ENCODE measurements at regions not wholly inside any gene's neighbourhood (a gene's known extent, or its start where the extent isn't known, plus 50 kb on each side); places are given as distances from the start of the nearest gene placed in this dataset.

- peak; percentile 71 for DNase-seq (ENCODE audit: low read depth)
Observed at GRCh38 chr7:38331853-38332595, 58.6 kb upstream of the TARP start.

GRCh38 chr7:38330861-38331621 is 57.6 kb upstream of the TARP start:
- DNase-seq (ENCODE audit: low read depth): no peak

- no peak for DNase-seq (ENCODE audit: low read depth)
Observed at GRCh38 chr7:38330039-38330438, 56.6 kb upstream of the TARP start.

- DNase-seq (ENCODE audit: low read depth): no peak
Observed at GRCh38 chr7:38329340-38329739, 55.9 kb upstream of the TARP start.

GRCh38 chr7:38328814-38329213 is 55.4 kb upstream of the TARP start:
- DNase-seq (ENCODE audit: low read depth): no peak

- no peak for DNase-seq (ENCODE audit: low read depth)
Observed at GRCh38 chr7:38327637-38328036, 54.2 kb upstream of the TARP start.

Measured in Daoy (cell line).